ENCODE measurements at regions not wholly inside any gene's neighbourhood (a gene's known extent, or its start where the extent isn't known, plus 50 kb on each side); places are given as distances from the start of the nearest gene placed in this dataset.

- intact Hi-C loops (cut with micrococcal nuclease; ENCODE audit: unreplicated experiment): no loop called here
- H3K27ac ChIP-seq (ENCODE audit: low read depth, low read length, poor library complexity, severe bottlenecking): no peak overlapping the region
- H3K9me2 ChIP-seq (ENCODE audit: insufficient read depth, low read length): no peaks in the 10 kb centered on the region
- no peaks in the 10 kb centered on the region for H4K20me1 ChIP-seq (ENCODE audit: insufficient read depth, low read length)
- H3K9me3 ChIP-seq (ENCODE audit: low read length): no peaks in the 10 kb centered on the region
- no peak overlapping the region for H3K4me3 ChIP-seq (ENCODE audit: low read depth, low read length, poor library complexity, severe bottlenecking)
- no peak overlapping the region for H2AFZ ChIP-seq (ENCODE audit: low read length)
- no peak overlapping the region for H3K4me2 ChIP-seq (ENCODE audit: low read length)
- TF ChIP-seq CTCF (conservative IDR thresholded peaks at IDR 0.05; ENCODE audit: low read length) (no peak), EZH2phosphoT487 (IDR thresholded peaks at IDR 0.05; ENCODE audit: borderline replicate concordance, low read depth, low read length) (no peak)
- no peak for DNase-seq (ENCODE audit: low spot score)
- ChIA-PET POLR2A (no interaction called here), CTCF (ENCODE audit: unreplicated experiment) (no interaction called here)
- H3K4me1 ChIP-seq (ENCODE audit: insufficient read depth, low read length, poor library complexity, severe bottlenecking): no peaks in the 10 kb centered on the region
- H3K36me3 ChIP-seq (ENCODE audit: insufficient read depth, low read length): no peaks in the 10 kb centered on the region
- no TSS peak for BruUV-seq (replicated peaks)
- H3K79me2 ChIP-seq (ENCODE audit: insufficient read depth, low read depth, low read length): no peaks in the 10 kb centered on the region
Observed at GRCh38 chr11:39651857-39652461, 1807.5 kb downstream of the LRRC4C start.

- no peak overlapping the region for H3K4me3 ChIP-seq (ENCODE audit: low read depth, low read length, poor library complexity, severe bottlenecking)
- no peak overlapping the region for H3K4me2 ChIP-seq (ENCODE audit: low read length)
- H3K36me3 ChIP-seq (ENCODE audit: insufficient read depth, low read length): no peaks in the 10 kb centered on the region
- no peaks in the 10 kb centered on the region for H3K79me2 ChIP-seq (ENCODE audit: insufficient read depth, low read depth, low read length)
- H3K4me1 ChIP-seq (ENCODE audit: insufficient read depth, low read length, poor library complexity, severe bottlenecking): no peaks in the 10 kb centered on the region
- H2AFZ ChIP-seq (ENCODE audit: low read length): no peak overlapping the region
- intact Hi-C loops (cut with micrococcal nuclease; ENCODE audit: unreplicated experiment): no loop called here
- no peaks in the 10 kb centered on the region for H3K9me2 ChIP-seq (ENCODE audit: insufficient read depth, low read length)
- ChIA-PET CTCF (ENCODE audit: unreplicated experiment) (no interaction called here), POLR2A (no interaction called here)
- no peaks in the 10 kb centered on the region for H4K20me1 ChIP-seq (ENCODE audit: insufficient read depth, low read length)
- no peak for DNase-seq (ENCODE audit: low spot score)
- TF ChIP-seq EZH2phosphoT487 (IDR thresholded peaks at IDR 0.05; ENCODE audit: borderline replicate concordance, low read depth, low read length): no peak
- TF ChIP-seq CTCF (conservative IDR thresholded peaks at IDR 0.05; ENCODE audit: low read length): no peak
- H3K27ac ChIP-seq (ENCODE audit: low read depth, low read length, poor library complexity, severe bottlenecking): no peak overlapping the region
- no peaks in the 10 kb centered on the region for H3K9me3 ChIP-seq (ENCODE audit: low read length)
- BruUV-seq (replicated peaks): no TSS peak
Observed at GRCh38 chr11:39641751-39642150, 1817.7 kb downstream of the LRRC4C start.

GRCh38 chr11:39630365-39630764, 1829.1 kb downstream of the LRRC4C start:
- no peaks in the 10 kb centered on the region for H3K79me2 ChIP-seq (ENCODE audit: insufficient read depth, low read depth, low read length)
- H4K20me1 ChIP-seq (ENCODE audit: insufficient read depth, low read length): no peaks in the 10 kb centered on the region
- intact Hi-C loops (cut with micrococcal nuclease; ENCODE audit: unreplicated experiment): no loop called here
- no peak overlapping the region for H3K27ac ChIP-seq (ENCODE audit: low read depth, low read length, poor library complexity, severe bottlenecking)
- CTCF ChIA-PET (ENCODE audit: unreplicated experiment): no interaction called here
- no peaks in the 10 kb centered on the region for H3K4me1 ChIP-seq (ENCODE audit: insufficient read depth, low read length, poor library complexity, severe bottlenecking)
- H3K9me3 ChIP-seq (ENCODE audit: low read length): 0 out of 2 replicates have a peak, but pooled peaks cover 4% of the 10 kb centered on the region
- TF ChIP-seq CTCF (conservative IDR thresholded peaks at IDR 0.05; ENCODE audit: low read length) (no peak), EZH2phosphoT487 (IDR thresholded peaks at IDR 0.05; ENCODE audit: borderline replicate concordance, low read depth, low read length) (no peak)
- BruUV-seq (replicated peaks): no TSS peak
- no peak overlapping the region for H2AFZ ChIP-seq (ENCODE audit: low read length)
- no peaks in the 10 kb centered on the region for H3K9me2 ChIP-seq (ENCODE audit: insufficient read depth, low read length)
- POLR2A ChIA-PET: no interaction called here
- H3K4me2 ChIP-seq (ENCODE audit: low read length): no peak overlapping the region
- DNase-seq (ENCODE audit: low spot score): no peak
- H3K4me3 ChIP-seq (ENCODE audit: low read depth, low read length, poor library complexity, severe bottlenecking): no peak overlapping the region
- no peaks in the 10 kb centered on the region for H3K36me3 ChIP-seq (ENCODE audit: insufficient read depth, low read length)
